ENCODE measurements at regions not wholly inside any gene's neighbourhood (a gene's known extent, or its start where the extent isn't known, plus 50 kb on each side); places are given as distances from the start of the nearest gene placed in this dataset.

GRCh38 chr2:7392076-7392787 is 475.0 kb downstream of the RNF144A start:
- peaks cover 4% of the 10 kb centered on the region for H3K4me1 ChIP-seq (ENCODE audit: insufficient read depth, low read length)
- H2AFZ ChIP-seq (ENCODE audit: low read depth, low read length) = no peak overlapping the region
- H3K27me3 ChIP-seq (ENCODE audit: insufficient read depth, low read length) = no peaks in the 10 kb centered on the region
- H3K36me3 ChIP-seq (ENCODE audit: insufficient read depth, low read length) = no peaks in the 10 kb centered on the region
- H3K4me3 ChIP-seq (ENCODE audit: low read length) = no peak overlapping the region
- H3K9me3 ChIP-seq (ENCODE audit: low read length) = no peaks in the 10 kb centered on the region

GRCh38 chr2:7394195-7394594 is 477.0 kb downstream of the RNF144A start:
- no peaks in the 10 kb centered on the region for H3K36me3 ChIP-seq (ENCODE audit: insufficient read depth, low read length)
- H3K4me3 ChIP-seq (ENCODE audit: low read length) = no peak overlapping the region

GRCh38 chr2:7400628-7401027 is 483.4 kb downstream of the RNF144A start:
- Histone ChIP-seq H3K4me3 (ENCODE audit: low read length) (no peak overlapping the region), H3K27me3 (ENCODE audit: insufficient read depth, low read length) (no peaks in the 10 kb centered on the region), H2AFZ (ENCODE audit: low read depth, low read length) (no peak overlapping the region), H3K4me1 (ENCODE audit: insufficient read depth, low read length) (no peaks in the 10 kb centered on the region), H3K36me3 (ENCODE audit: insufficient read depth, low read length) (no peaks in the 10 kb centered on the region), H3K9me3 (ENCODE audit: low read length) (no peaks in the 10 kb centered on the region)

More at GRCh38 chr2:7394195-7394594, 477.0 kb downstream of the RNF144A start:
- H3K27me3 ChIP-seq (ENCODE audit: insufficient read depth, low read length) = no peaks in the 10 kb centered on the region
- H3K4me1 ChIP-seq (ENCODE audit: insufficient read depth, low read length) = peaks cover 4% of the 10 kb centered on the region
- no peaks in the 10 kb centered on the region for H3K9me3 ChIP-seq (ENCODE audit: low read length)
- no peak overlapping the region for H2AFZ ChIP-seq (ENCODE audit: low read depth, low read length)

GRCh38 chr2:7403092-7403775 is 486.0 kb downstream of the RNF144A start:
- Histone ChIP-seq H3K9me3 (ENCODE audit: low read length) (no peaks in the 10 kb centered on the region), H3K4me1 (ENCODE audit: insufficient read depth, low read length) (no peaks in the 10 kb centered on the region), H3K27me3 (ENCODE audit: insufficient read depth, low read length) (no peaks in the 10 kb centered on the region), H3K4me3 (ENCODE audit: low read length) (no peak overlapping the region), H3K36me3 (ENCODE audit: insufficient read depth, low read length) (no peaks in the 10 kb centered on the region), H2AFZ (ENCODE audit: low read depth, low read length) (no peak overlapping the region)

GRCh38 chr2:7405861-7406715 is 488.9 kb downstream of the RNF144A start:
- H3K4me1 ChIP-seq (ENCODE audit: insufficient read depth, low read length) = no peaks in the 10 kb centered on the region
- no peak overlapping the region for H3K4me3 ChIP-seq (ENCODE audit: low read length)
- H3K9me3 ChIP-seq (ENCODE audit: low read length) = no peaks in the 10 kb centered on the region
- H2AFZ ChIP-seq (ENCODE audit: low read depth, low read length) = no peak overlapping the region
- H3K27me3 ChIP-seq (ENCODE audit: insufficient read depth, low read length) = no peaks in the 10 kb centered on the region
- H3K36me3 ChIP-seq (ENCODE audit: insufficient read depth, low read length) = no peaks in the 10 kb centered on the region

- no peak overlapping the region for H2AFZ ChIP-seq (ENCODE audit: low read depth, low read length)
- H3K4me3 ChIP-seq (ENCODE audit: low read length) = no peak overlapping the region
- no peaks in the 10 kb centered on the region for H3K9me3 ChIP-seq (ENCODE audit: low read length)
- H3K4me1 ChIP-seq (ENCODE audit: insufficient read depth, low read length) = no peaks in the 10 kb centered on the region
- H3K27me3 ChIP-seq (ENCODE audit: insufficient read depth, low read length) = no peaks in the 10 kb centered on the region
- no peaks in the 10 kb centered on the region for H3K36me3 ChIP-seq (ENCODE audit: insufficient read depth, low read length)
Observed at GRCh38 chr2:7407001-7407400, 489.8 kb downstream of the RNF144A start.

GRCh38 chr2:7407906-7408680 is 490.9 kb downstream of the RNF144A start:
- Histone ChIP-seq H3K36me3 (ENCODE audit: insufficient read depth, low read length) (no peaks in the 10 kb centered on the region), H3K9me3 (ENCODE audit: low read length) (no peaks in the 10 kb centered on the region), H3K4me3 (ENCODE audit: low read length) (no peak overlapping the region), H3K27me3 (ENCODE audit: insufficient read depth, low read length) (no peaks in the 10 kb centered on the region), H2AFZ (ENCODE audit: low read depth, low read length) (no peak overlapping the region), H3K4me1 (ENCODE audit: insufficient read depth, low read length) (no peaks in the 10 kb centered on the region)

GRCh38 chr2:7411691-7412090 is 494.5 kb downstream of the RNF144A start:
- Histone ChIP-seq H3K4me1 (ENCODE audit: insufficient read depth, low read length) (no peaks in the 10 kb centered on the region), H3K4me3 (ENCODE audit: low read length) (no peak overlapping the region), H3K27me3 (ENCODE audit: insufficient read depth, low read length) (no peaks in the 10 kb centered on the region), H2AFZ (ENCODE audit: low read depth, low read length) (no peak overlapping the region), H3K9me3 (ENCODE audit: low read length) (no peaks in the 10 kb centered on the region), H3K36me3 (ENCODE audit: insufficient read depth, low read length) (no peaks in the 10 kb centered on the region)

GRCh38 chr2:7417845-7418742 is 500.9 kb downstream of the RNF144A start:
- Histone ChIP-seq H3K9me3 (ENCODE audit: low read length) (no peaks in the 10 kb centered on the region), H3K4me1 (ENCODE audit: insufficient read depth, low read length) (no peaks in the 10 kb centered on the region), H2AFZ (ENCODE audit: low read depth, low read length) (no peak overlapping the region), H3K4me3 (ENCODE audit: low read length) (no peak overlapping the region), H3K27me3 (ENCODE audit: insufficient read depth, low read length) (no peaks in the 10 kb centered on the region), H3K36me3 (ENCODE audit: insufficient read depth, low read length) (no peaks in the 10 kb centered on the region)

- Histone ChIP-seq H2AFZ (ENCODE audit: low read depth, low read length) (no peak overlapping the region), H3K27me3 (ENCODE audit: insufficient read depth, low read length) (no peaks in the 10 kb centered on the region), H3K4me3 (ENCODE audit: low read length) (no peak overlapping the region), H3K9me3 (ENCODE audit: low read length) (no peaks in the 10 kb centered on the region), H3K36me3 (ENCODE audit: insufficient read depth, low read length) (no peaks in the 10 kb centered on the region), H3K4me1 (ENCODE audit: insufficient read depth, low read length) (no peaks in the 10 kb centered on the region)
Observed at GRCh38 chr2:7419186-7419585, 502.0 kb downstream of the RNF144A start.

GRCh38 chr2:7419814-7420311 is 502.7 kb downstream of the RNF144A start:
- Histone ChIP-seq H3K36me3 (ENCODE audit: insufficient read depth, low read length) (no peaks in the 10 kb centered on the region), H3K9me3 (ENCODE audit: low read length) (no peaks in the 10 kb centered on the region), H3K4me3 (ENCODE audit: low read length) (no peak overlapping the region), H3K4me1 (ENCODE audit: insufficient read depth, low read length) (no peaks in the 10 kb centered on the region), H3K27me3 (ENCODE audit: insufficient read depth, low read length) (no peaks in the 10 kb centered on the region), H2AFZ (ENCODE audit: low read depth, low read length) (no peak overlapping the region)

- Histone ChIP-seq H3K4me1 (ENCODE audit: insufficient read depth, low read length) (no peaks in the 10 kb centered on the region), H2AFZ (ENCODE audit: low read depth, low read length) (no peak overlapping the region), H3K9me3 (ENCODE audit: low read length) (no peaks in the 10 kb centered on the region), H3K4me3 (ENCODE audit: low read length) (no peak overlapping the region), H3K36me3 (ENCODE audit: insufficient read depth, low read length) (no peaks in the 10 kb centered on the region), H3K27me3 (ENCODE audit: insufficient read depth, low read length) (no peaks in the 10 kb centered on the region)
Observed at GRCh38 chr2:7420530-7420929, 503.3 kb downstream of the RNF144A start.

Measured in neuron (in vitro differentiated cells).